ENCODE measurements at regions not wholly inside any gene's neighbourhood (a gene's known extent, or its start where the extent isn't known, plus 50 kb on each side); places are given as distances from the start of the nearest gene placed in this dataset.

DNA sequence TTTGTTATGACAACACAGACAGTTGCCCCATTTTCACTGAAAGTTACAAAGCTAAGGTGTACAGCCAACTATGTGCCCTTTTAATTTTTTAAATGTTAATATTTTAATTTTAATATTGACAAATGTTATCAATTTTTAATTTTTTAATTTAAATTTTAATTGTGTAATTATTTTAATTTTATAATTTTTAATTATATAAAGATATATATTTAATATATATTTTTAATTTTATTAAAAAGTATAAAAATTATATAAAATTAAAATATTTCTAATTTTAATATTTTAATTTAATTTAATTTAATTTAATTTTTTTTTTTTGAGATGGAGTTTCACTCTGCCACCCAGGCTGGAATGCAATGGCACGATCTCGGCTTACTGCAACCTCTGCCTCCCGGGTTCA, 52.1 kb upstream of the ATP11B start:
- TF ChIP-seq, protein P1, sequence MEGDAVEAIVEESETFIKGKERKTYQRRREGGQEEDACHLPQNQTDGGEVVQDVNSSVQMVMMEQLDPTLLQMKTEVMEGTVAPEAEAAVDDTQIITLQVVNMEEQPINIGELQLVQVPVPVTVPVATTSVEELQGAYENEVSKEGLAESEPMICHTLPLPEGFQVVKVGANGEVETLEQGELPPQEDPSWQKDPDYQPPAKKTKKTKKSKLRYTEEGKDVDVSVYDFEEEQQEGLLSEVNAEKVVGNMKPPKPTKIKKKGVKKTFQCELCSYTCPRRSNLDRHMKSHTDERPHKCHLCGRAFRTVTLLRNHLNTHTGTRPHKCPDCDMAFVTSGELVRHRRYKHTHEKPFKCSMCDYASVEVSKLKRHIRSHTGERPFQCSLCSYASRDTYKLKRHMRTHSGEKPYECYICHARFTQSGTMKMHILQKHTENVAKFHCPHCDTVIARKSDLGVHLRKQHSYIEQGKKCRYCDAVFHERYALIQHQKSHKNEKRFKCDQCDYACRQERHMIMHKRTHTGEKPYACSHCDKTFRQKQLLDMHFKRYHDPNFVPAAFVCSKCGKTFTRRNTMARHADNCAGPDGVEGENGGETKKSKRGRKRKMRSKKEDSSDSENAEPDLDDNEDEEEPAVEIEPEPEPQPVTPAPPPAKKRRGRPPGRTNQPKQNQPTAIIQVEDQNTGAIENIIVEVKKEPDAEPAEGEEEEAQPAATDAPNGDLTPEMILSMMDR (IDR thresholded peaks at IDR 0.05; ENCODE audit: low read length), result no peak
- no peak for TF ChIP-seq EZH2 (IDR thresholded peaks at IDR 0.05; ENCODE audit: borderline replicate concordance, low read length)

All from OCI-LY1 (cell line).